ENCODE measurements at regions not wholly inside any gene's neighbourhood (a gene's known extent, or its start where the extent isn't known, plus 50 kb on each side); places are given as distances from the start of the nearest gene placed in this dataset.
"Not testable (repeated sequence)": the region's sequence is repeated elsewhere in the genome, so short reads cannot be mapped to it uniquely, and the experiment has no call there.

GRCh38 chr4:149203256-149204001 is 612.2 kb downstream of the IQCM start:
- no peak for DNase-seq

DNA sequence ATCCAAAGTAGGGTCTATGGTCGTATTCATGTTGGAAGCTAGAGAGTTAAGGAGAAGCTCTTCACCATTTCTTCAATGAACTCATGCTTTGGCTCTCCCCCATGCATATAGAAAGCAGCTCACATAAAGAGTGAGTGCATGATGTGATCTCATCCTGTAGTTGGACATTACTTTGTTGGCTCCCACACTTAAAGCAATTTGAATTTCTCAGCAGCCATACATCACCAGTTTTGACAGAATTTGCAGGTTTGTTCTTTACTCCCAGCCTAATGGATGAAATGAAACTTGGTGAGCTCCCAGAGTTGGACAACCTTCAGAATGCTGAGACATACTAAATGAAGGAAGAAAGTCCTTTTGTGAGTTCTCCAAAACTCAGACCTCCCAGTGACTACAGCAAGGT is 613.5 kb downstream of the IQCM start:
- no peak for DNase-seq

- DNase-seq: no peak
These were observed 616.0 kb downstream of the IQCM start for GRCh38 chr4:149199594-149199993.

- no peak for DNase-seq
These were observed 621.6 kb downstream of the IQCM start for GRCh38 chr4:149194061-149194460.

DNA sequence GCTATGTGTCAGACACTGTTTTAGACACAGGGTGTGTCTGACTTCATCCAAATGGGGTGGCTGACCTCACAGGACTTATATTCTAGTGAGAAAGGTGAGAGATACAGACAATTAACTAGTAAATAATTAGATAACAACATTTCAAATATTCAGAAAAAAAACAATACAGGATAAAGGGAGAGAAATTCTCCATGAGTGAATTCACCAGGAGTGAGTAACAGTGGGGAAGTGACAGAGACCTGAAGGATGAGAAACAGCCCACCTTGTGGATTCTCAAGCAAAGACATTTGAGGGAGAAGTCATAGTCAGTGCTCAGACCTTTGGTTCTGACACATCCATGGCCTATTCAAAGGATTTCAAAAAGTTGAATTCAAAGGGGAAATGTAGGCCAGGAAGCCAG is 627.9 kb downstream of the IQCM start:
- no peak for DNase-seq

DNA sequence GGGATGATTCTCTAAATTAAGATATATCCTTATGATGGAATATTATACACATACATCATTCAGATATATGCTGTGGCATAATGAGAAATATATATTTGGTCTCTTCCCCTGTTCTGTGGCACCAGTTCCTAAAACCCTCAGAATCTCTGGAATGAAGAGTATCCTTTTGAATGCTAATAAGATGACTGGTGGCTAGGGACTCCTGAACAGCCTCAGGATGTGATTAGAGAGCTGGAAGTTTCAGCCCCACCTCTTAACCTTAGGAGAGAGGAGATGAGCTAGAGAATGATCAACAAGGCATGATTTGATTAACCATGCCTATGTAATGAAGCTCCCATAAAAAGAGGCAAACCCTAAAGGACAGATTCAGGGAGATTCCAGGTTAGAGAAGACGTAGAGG is 632.0 kb downstream of the IQCM start:
- no peak for DNase-seq

GRCh38 chr4:149181459-149181858 is 634.2 kb downstream of the IQCM start:
- DNase-seq: not testable (repeated sequence)

GRCh38 chr4:149176039-149176438 is 639.6 kb downstream of the IQCM start:
- DNase-seq: no peak

DNA sequence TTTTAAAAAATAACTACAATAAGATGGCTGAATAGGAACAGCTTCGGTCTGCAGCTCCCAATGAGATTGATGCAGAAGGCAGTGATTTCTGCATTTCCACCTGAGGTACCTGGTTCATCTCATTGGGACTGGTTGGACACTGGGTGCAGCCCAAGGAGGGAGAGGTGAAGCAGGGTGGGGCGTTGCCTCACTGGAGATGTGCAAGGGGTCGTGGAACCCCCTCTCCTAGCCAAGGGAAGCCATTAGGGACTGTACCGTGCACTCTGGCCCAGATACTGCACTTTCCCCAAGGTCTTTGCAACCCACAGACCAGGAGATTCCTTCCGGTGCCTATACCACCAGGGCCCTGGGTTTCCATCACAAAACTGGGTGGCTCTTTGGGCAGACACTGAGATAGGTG is 640.1 kb downstream of the IQCM start:
- DNase-seq: no peak

DNA sequence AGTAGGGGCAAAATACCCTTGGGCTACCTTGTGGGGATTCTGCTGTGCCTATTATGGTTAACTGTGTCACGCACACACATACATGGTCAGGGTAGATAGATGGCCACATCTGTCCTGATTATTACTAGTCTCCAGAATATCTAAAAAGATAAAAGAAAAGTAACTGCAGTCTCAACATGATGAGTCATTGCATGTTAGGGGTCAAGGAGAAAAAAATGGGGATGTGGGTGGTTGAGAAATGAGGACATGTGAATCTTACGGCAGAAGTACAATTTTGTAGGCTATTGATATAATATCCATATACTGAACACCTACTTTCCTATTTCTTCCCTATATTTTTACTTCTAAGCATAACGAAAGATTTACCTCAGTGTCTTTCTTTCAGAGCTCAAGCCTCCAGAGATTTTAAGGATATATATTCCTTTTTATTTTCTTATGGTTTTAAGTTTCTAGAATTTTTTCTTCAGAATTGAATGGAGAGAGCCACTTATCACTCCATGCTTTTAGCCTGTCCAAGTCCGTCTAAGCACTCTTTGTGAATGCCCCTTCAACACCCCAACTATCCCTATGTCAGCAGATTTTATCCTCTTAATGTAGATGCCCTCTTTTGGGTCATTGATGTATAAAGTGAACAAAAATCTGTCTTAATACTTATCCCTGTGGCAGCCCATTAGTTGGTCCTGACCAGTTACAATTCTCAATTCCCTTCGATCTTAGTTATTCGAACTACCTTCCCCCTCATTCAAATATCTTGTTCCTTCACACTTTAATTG is 642.2 kb downstream of the IQCM start:
- no peak for DNase-seq

DNA sequence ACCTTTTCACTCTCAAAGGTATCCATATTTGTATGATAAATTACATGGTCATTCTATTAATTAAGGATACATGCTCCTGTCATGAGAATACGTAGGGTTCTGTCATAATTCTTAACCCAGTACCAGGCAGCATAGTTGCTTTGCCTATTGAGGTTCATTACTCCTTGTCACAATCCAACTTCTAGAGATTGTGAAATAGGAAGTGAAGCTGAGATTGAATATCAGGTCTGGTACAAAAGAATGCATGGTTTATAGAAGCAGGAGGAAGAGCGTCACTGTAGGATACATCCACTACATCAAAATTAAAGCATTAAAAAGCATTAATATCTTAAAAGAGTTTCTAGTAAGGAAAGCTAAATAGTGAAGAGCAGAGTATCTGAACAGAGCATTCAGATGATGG is 647.0 kb downstream of the IQCM start:
- no peak for DNase-seq

- no peak for DNase-seq
These were observed 648.8 kb downstream of the IQCM start for GRCh38 chr4:149166876-149167275.

GRCh38 chr4:149166365-149166764 is 649.3 kb downstream of the IQCM start:
- DNase-seq: no peak

GRCh38 chr4:149164282-149164681 is 651.4 kb downstream of the IQCM start:
- no peak for DNase-seq

DNA sequence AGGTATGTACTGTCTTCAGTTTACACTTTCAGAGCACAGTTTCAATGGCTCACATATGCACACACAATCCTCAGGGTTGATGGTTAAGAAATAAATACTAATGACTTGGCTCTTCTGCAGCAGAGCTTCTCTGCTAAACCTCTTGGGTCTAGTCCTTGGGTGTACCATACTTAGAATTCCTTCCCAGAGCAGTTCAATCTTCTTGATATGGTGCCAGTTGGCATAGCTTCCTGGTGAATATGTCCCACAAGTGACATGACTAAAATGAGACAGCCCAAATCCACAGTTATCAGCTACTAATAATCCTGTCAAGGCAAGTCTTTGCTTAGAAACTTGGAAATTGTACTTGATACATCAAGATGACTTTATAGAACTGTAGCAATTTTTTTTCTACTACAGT is 654.4 kb downstream of the IQCM start:
- DNase-seq: no peak

DNA sequence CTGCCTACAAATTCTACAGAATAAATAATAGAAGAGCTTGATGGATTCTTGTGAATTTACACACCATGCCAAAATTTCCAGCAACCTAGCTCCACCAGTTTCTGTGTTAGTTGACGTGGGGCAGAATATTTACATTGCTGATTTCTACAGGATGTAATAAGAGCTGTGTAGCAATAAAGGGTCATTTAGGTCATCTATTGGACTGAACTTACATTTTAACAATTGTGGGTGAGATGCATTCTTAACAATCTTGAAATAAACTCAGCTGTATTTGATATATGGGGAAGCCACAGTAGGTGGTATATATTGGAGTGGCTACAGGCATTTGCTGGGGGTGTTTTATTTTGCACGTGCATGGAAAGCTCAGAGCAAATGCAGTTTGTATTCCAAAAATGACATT is 655.3 kb downstream of the IQCM start:
- DNase-seq: no peak

DNA sequence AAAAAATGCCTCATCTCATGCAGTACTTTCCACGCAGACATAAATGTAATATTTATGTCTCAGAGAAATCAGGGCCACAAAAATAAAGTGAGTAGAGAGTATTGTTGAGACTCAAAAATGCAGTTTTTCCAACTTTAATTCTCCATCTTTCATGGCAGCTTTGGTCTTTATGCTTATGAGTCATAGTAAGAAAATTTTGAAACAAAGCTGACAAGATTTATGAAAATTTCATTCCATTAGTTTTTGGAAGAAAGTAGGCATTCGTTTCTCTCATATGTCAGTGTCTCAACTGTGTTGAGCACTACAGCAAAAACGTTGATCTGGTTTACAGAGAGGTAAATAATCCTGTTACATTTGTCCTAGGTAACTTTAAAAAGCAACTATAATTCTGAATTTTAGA is 656.8 kb downstream of the IQCM start:
- DNase-seq: no peak

- DNase-seq: peak in 1 of 51 donors; percentile 2
These were observed 669.8 kb downstream of the IQCM start for GRCh38 chr4:149145803-149146202.

DNA sequence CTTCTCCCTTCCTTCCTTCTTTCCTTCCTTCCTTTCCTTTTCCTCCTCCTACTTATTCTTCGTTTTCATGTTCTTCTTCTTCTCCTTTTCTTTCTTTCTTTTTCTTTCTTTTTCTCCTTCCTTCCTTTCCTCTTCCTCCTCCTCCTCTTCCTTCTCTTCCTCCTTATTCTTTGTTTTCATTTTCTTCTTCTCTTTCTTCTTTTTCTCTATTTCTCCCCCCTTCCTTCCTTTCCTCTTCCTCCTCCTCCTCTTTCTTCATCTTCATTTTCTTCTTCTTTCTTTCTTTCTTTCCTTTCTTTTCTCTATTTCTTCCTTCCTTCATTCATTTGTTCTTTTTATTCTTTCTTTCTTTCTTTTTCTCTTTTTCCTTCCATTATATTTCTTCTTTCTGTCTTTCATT is 671.6 kb downstream of the IQCM start:
- no peak for DNase-seq

DNA sequence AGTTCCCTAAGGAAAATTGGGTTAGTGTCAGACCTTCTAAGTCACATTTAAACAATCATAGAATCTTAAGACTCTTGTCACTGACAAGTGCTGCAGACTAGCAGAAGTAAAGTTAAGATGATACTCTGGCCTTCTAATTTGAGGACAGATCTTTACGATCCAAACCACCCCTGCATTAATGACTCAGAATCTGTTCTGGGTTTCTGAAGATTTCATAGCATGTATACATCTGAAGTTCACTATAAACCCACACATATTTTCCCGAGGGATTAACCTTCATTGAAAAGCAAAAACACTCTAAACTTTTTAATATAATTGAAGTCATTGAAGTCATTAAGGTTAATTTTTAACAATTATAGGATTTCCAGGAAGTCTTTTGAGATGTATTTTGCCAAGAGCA is 674.3 kb downstream of the IQCM start:
- no peak for DNase-seq

DNA sequence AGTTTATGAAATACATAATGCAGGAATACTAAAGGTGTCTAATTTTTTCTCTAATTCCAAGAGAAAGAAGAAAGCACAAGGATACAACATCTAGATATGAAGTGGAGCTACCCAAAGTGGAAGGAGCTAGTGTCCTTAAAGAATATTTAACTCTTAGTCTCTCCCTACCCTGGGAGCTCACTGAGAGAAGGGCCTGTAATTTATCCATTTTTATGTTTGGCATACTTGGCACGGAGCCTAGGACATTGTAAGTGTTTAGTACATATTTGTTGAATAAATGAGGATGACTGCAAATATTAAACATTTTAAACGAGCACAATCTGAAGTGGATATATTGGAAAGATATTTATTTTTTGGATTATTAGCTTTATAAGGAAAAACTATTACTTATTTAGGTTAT is 674.8 kb downstream of the IQCM start:
- DNase-seq: no peak

DNA sequence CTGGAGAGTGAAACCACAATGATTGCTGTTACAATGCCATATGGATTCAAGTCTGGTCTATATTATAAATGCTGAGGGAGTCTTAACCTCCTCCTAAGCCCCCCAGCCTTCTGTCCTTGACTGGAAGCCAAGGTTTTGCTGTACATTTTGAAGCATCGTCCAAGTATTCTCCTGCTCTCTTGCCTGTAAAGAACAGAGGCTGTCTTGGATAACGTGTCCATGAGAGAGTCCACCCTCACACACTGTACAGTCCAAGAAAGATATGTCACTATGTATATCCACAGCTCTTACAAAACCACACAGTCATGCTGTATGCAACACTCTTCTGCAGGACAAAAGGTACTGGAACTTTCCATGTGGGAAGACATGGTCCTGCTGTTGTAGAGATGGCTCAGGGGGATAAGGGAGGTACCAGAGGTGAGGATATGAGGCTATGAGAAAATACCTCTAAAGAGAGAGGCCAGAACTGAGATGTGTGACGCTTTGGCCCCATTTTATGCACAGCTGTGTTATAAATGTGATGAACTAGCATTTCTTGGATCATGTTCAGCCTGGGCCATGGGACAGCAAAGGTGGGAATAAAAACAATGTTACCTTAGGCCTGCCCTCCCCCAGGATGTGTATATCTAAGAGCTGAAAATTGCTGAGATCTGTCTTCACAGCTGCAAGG is 678.6 kb downstream of the IQCM start:
- no peak for DNase-seq

DNA sequence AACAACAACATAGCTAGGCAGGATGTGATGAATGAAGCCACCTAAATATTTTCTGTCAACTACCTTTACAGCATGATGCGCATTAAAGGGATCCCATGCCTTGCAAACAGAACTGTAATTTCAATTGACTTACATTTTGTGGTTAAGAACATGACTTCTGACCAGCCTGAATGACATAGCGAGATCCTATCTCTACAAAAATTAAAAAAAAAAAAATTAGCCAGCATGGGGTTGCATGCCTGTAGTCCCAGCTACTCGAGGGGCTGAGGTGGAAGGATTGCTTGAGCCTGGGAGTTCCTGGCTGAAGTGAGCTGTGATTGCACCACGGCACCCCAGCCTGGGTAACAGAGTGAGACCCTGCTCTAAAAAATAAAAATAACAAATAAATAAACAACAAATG is 680.6 kb downstream of the IQCM start:
- no peak for DNase-seq

Measured in hypothalamus (tissue), 51 donors.